Large intestine (tissue), 3 donors: ENCODE measurements at regions not wholly inside any gene's neighbourhood (a gene's known extent, or its start where the extent isn't known, plus 50 kb on each side); places are given as distances from the start of the nearest gene placed in this dataset.

Experiments
- DNase-seq, 2 donors: peaks; one replicate each; pipeline versions ENCODE4 v3.0.0 to v3.0.0-alpha.2; 2013
- H3K27ac ChIP-seq: one replicate; pipeline ENCODE4 v1.5.1; 2013; ENCODE audit warnings: low read length
- H3K27me3 ChIP-seq: 2 replicates; pipeline ENCODE4 v1.6.1; 2013; ENCODE audit warnings: low read length; ENCODE audit not compliant: control insufficient read depth, insufficient read depth
- H3K36me3 ChIP-seq: 2 replicates; pipeline ENCODE4 v1.6.1; 2013; ENCODE audit warnings: low read length; ENCODE audit not compliant: control insufficient read depth, insufficient read depth
- H3K4me1 ChIP-seq: one replicate; pipeline ENCODE4 v1.6.1; 2013; ENCODE audit warnings: low read length; ENCODE audit not compliant: control insufficient read depth, insufficient read depth
- H3K4me3 ChIP-seq: one replicate; pipeline ENCODE4 v1.5.1; 2013; ENCODE audit warnings: low read length
- H3K9me3 ChIP-seq: one replicate; pipeline ENCODE4 v1.6.1; 2013; ENCODE audit warnings: mild to moderate bottlenecking, low read depth, low read length, moderate library complexity; ENCODE audit not compliant: control insufficient read depth
- WGBS: methylation state at CpG from one replicate; pipeline ENCODE4 v1.1.5; 2013; ENCODE audit warnings: low lambda C conversion rate; ENCODE audit not compliant: insufficient coverage; 5-methylcytosine and 5-hydroxymethylcytosine counted together

DNA sequence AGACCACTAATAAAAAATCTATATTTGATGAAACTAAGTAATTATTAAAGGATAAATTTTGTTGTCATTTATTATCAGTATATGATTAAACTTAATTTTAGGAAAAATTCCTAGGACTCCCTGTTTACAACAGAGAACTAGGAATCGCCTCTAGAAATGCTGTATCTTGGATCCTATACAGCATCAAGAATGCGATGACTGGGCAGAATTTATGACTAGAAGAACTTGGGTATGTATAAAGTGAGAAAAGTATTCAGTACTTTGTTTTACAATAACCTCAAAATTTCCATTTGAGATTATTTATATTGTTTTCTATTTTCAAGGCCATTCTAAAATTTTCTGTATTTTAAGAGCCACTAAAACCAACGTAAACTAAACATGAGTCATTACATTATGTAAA, 82.3 kb upstream of the AGTR1 start:
- WGBS = 82% methylated on average over 3 of the region's 3 CpGs
- H3K4me3 ChIP-seq = no peak overlapping the region
- H3K4me1 ChIP-seq = peaks cover 5% of the 10 kb centered on the region
- DNase-seq = no peak
- H3K27me3 ChIP-seq = no peaks in the 10 kb centered on the region
- no peaks in the 10 kb centered on the region for H3K9me3 ChIP-seq
- H3K36me3 ChIP-seq = no peaks in the 10 kb centered on the region
- H3K27ac ChIP-seq = no peak overlapping the region

DNA sequence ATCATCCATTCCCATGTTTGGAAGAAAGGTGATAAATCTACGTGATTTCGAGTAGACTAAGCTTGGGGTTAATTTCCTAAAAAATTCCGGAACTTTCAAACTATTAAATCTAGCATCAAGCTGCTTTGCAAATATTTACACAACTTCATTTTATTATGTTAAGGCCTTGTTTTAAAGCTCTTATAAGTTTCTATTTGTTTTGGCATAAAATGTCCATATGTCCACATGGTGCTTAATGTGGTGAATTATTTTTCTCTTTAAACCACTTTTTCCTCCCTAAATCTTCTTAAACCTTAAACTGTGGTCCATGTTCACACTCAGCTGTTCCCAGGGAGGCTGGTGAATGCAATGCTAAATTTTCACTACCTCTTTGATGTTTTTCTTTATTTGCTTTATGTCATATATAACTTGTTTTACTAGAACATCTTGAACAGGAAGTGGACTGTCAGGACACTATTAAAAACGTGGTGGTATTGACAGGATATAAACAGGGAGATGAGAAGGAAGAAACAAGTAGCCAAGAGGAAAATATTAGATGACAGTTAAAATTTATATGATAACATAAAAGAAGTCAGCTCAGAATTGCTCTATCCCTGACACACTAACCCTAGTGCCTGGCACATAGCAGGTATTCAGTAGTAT, 72.5 kb upstream of the AGTR1 start:
- DNase-seq = no peak
- Histone ChIP-seq H3K4me1 (no peaks in the 10 kb centered on the region), H3K27me3 (no peaks in the 10 kb centered on the region), H3K36me3 (no peaks in the 10 kb centered on the region), H3K27ac (no peak overlapping the region), H3K4me3 (no peak overlapping the region), H3K9me3 (peaks cover 5% of the 10 kb centered on the region)
- WGBS = 31% methylated on average over 2 of the region's 4 CpGs

- Histone ChIP-seq H3K36me3 (no peaks in the 10 kb centered on the region), H3K4me1 (no peaks in the 10 kb centered on the region), H3K4me3 (no peak overlapping the region), H3K9me3 (peaks cover 5% of the 10 kb centered on the region), H3K27ac (no peak overlapping the region), H3K27me3 (no peaks in the 10 kb centered on the region)
- WGBS = 90% methylated on average over 2 of the region's 2 CpGs
- DNase-seq = no peak
These were observed 71.7 kb upstream of the AGTR1 start for GRCh38 chr3:148625991-148626390.

DNA sequence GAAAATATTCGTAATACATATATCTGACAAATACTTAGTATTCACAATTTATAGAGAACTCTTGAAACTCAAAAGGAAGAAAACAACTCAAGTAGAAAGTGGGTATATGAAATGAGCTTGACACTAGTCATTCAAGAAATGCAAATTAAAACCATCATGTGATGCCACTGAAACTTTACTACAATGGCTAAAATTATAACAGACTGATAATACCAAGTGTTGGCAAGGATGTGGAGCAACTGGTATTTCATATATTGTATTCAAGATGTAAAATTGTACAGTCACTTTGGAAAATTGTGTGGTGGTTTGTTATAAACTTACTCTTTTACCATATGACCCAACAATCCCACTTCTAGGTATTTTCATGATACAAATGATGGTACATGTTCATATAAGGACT, 68.7 kb upstream of the AGTR1 start:
- H3K27me3 ChIP-seq = no peaks in the 10 kb centered on the region
- no peak for DNase-seq
- no CpG with 5 or more reads among the region's 1 CpG for WGBS

DNA sequence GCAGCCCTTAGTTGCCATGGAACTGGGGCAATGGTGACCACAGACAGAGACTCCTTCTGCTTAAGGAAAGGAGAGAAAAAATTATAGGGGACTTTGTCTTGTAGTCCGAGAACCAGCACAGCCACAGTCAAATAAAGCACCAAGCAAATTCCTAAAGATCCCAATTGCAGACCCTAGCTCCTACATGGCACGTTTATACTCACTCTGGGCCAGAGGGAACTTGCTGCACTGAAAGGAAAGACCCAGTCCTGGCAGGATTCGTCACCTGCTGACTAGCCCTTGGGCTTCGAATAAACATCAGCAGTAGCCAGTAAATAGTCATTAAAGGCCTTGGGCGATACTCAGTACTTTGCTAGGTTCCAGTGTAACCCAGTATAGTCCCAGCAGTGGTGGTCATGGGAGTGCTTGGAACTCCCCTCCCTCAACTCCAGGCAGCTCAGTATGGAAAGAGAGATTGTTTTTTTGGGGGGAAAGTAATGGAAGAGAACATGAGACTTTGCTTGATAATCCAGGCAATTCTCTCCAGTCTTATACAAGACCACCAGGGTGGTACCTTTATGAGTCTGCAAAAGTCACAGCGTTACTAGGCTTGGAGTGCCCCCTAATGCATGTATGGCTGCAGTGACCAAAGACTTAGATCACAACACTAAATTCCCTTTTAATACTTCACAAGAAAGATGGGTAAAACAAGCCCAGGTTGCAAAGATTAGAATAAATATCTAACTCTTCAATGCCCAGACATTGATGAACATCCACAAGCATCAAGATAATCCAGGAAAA, 66.4 kb upstream of the AGTR1 start:
- H3K27me3 ChIP-seq = no peaks in the 10 kb centered on the region
- WGBS = no CpG with 5 or more reads among the region's 6 CpGs
- H3K27ac ChIP-seq = no peak overlapping the region
- no peaks in the 10 kb centered on the region for H3K4me1 ChIP-seq
- DNase-seq = no peak
- no peaks in the 10 kb centered on the region for H3K36me3 ChIP-seq
- no peak overlapping the region for H3K4me3 ChIP-seq
- H3K9me3 ChIP-seq = peaks cover 14% of the 10 kb centered on the region

More for the DNA sequence above, 68.7 kb upstream of the AGTR1 start:
- no peak overlapping the region for H3K27ac ChIP-seq
- H3K4me1 ChIP-seq = no peaks in the 10 kb centered on the region
- H3K36me3 ChIP-seq = no peaks in the 10 kb centered on the region
- H3K9me3 ChIP-seq = peaks cover 14% of the 10 kb centered on the region
- H3K4me3 ChIP-seq = no peak overlapping the region

- H3K9me3 ChIP-seq = no peaks in the 10 kb centered on the region
- H3K27ac ChIP-seq = no peak overlapping the region
- no peak for DNase-seq
- no peaks in the 10 kb centered on the region for H3K4me1 ChIP-seq
- no peaks in the 10 kb centered on the region for H3K36me3 ChIP-seq
- WGBS = no CpG with 5 or more reads among the region's 2 CpGs
- no peak overlapping the region for H3K4me3 ChIP-seq
- no peaks in the 10 kb centered on the region for H3K27me3 ChIP-seq
These were observed 56.0 kb upstream of the AGTR1 start for GRCh38 chr3:148641722-148642121.

DNA sequence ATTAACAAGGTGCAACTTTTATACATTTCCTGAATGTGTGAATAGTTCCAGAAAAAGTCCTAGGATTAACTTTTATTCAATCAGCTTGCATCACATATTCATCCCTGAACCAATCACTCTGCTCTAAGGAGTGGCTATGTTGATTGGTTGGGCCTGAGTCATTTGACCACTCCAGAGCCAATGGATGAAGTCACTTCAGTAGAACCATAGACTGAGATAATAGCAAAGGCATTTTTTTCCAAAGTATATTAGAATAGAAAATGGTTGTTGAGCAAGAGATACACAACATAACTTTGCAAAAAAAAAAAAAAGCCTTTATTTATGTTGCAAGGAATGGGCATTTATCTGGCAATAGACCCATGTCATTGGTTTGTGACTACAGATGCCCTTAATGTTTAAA, 55.5 kb upstream of the AGTR1 start:
- Histone ChIP-seq H3K27me3 (no peaks in the 10 kb centered on the region), H3K27ac (no peak overlapping the region), H3K4me3 (no peak overlapping the region), H3K9me3 (no peaks in the 10 kb centered on the region), H3K36me3 (no peaks in the 10 kb centered on the region), H3K4me1 (no peaks in the 10 kb centered on the region)
- DNase-seq = no peak

DNA sequence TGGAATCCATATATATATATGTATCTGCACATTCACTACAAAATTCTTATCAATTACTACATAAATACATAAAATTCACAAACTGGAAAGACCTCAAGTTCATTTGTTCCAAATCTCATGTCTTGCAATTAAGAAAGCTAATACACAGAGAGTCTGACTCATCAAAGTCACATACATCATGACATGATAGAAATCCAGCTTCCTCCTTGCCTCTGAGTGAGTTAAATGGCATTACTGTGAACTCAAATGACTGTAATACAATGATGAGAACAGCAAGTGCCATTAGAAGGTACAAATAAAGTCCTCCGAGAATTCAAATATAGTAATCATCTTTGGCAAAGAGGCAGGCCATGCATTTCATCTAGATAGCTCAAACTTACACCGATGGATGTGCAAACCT, 55.1 kb upstream of the AGTR1 start:
- Histone ChIP-seq H3K27ac (no peak overlapping the region), H3K4me3 (no peak overlapping the region), H3K36me3 (no peaks in the 10 kb centered on the region), H3K4me1 (no peaks in the 10 kb centered on the region), H3K9me3 (no peaks in the 10 kb centered on the region), H3K27me3 (no peaks in the 10 kb centered on the region)
- DNase-seq = no peak
- 89% methylated on average over 2 of the region's 2 CpGs for WGBS

GRCh38 chr3:148643389-148643840, 54.3 kb upstream of the AGTR1 start:
- no CpG with 5 or more reads among the region's 4 CpGs for WGBS
- H3K27ac ChIP-seq = no peak overlapping the region

GRCh38 chr3:148646126-148646665, 51.5 kb upstream of the AGTR1 start:
- H3K9me3 ChIP-seq = no peaks in the 10 kb centered on the region
- 100% methylated on average over 2 of the region's 4 CpGs for WGBS
- no peak overlapping the region for H3K27ac ChIP-seq
- H3K4me1 ChIP-seq = no peaks in the 10 kb centered on the region
- no peaks in the 10 kb centered on the region for H3K36me3 ChIP-seq
- no peak overlapping the region for H3K4me3 ChIP-seq
- no peaks in the 10 kb centered on the region for H3K27me3 ChIP-seq
- no peak for DNase-seq

More at GRCh38 chr3:148643389-148643840, 54.3 kb upstream of the AGTR1 start:
- DNase-seq = no peak
- no peak overlapping the region for H3K4me3 ChIP-seq
- H3K4me1 ChIP-seq = no peaks in the 10 kb centered on the region
- H3K36me3 ChIP-seq = no peaks in the 10 kb centered on the region
- no peaks in the 10 kb centered on the region for H3K9me3 ChIP-seq
- no peaks in the 10 kb centered on the region for H3K27me3 ChIP-seq
